Eye (tissue), 1 donor: ENCODE measurements at regions not wholly inside any gene's neighbourhood (a gene's known extent, or its start where the extent isn't known, plus 50 kb on each side); places are given as distances from the start of the nearest gene placed in this dataset.
A peak's percentile ranks its signal among the peaks of the same experiment; 100 is the strongest.
"Not testable (repeated sequence)": the region's sequence is repeated elsewhere in the genome, so short reads cannot be mapped to it uniquely, and the experiment has no call there.

Source experiments
- DNase-seq: peaks from one replicate; pipeline ENCODE4 v3.0.0-alpha.2; 2015

- not testable (repeated sequence) for DNase-seq
Observed at GRCh38 chr7:137107802-137108201, 235.7 kb downstream of the PTN start.

DNA sequence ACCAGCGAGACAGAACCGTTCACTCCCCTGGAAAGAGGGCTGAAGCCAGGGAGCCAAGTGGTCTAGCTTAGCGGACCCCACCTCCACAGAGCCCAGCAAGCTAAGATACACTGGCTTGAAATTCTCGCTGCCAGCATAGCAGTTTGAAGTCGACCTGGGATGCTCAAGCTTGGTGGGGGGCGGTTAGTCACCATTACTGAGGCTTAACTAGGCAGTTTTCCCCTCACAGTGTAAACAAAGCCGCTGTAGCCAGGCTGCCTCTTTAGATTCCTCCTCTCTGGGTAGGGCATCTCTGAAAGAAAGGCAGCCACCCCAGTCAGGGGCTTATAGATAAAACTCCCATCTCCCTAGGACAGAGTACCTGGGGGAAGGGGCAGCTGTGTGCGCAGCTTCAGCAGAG lies 235.1 kb downstream of the CHRM2 start:
- not testable (repeated sequence) for DNase-seq

- DNase-seq: no peak
Observed at GRCh38 chr7:137097111-137097510, 228.7 kb downstream of the CHRM2 start.

DNA sequence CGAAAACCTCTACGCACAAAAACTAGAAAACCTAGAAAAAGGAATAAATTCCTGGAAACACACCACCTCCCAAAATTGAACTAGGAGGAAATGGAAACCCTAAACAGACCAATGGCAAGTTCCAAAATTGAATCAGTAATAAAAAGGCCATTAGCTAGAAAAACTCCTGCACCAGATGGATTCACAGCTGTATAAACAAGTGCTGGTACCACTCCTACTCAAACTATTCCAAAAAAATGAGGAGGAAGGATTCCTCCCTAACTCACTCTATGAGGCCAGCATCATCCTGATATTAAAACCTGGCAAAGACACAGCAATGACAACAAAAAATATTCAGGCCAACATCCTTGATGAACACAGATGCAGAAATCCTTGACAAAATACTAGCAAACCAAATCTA lies 228.2 kb downstream of the CHRM2 start:
- DNase-seq: no peak

DNA sequence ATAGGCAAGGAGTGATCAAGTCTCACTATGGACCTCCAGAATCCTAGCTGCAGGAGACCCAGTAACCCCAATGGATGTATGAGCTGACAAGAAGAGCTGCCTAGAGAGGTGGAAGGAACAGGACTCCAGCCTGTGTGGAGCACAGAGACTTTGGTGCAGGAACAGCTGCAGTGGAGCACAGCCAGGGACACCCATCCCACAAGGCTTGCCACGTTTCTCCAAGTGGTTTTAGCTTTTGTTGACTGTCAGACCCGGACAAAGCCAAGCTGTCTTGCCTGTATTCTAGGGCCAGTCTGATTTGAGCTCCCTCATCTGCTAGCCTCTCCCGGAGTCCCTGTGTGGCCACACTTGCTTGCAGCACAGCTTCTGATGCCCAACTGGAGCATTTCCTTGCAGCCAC lies 224.7 kb downstream of the CHRM2 start:
- no peak for DNase-seq

DNA sequence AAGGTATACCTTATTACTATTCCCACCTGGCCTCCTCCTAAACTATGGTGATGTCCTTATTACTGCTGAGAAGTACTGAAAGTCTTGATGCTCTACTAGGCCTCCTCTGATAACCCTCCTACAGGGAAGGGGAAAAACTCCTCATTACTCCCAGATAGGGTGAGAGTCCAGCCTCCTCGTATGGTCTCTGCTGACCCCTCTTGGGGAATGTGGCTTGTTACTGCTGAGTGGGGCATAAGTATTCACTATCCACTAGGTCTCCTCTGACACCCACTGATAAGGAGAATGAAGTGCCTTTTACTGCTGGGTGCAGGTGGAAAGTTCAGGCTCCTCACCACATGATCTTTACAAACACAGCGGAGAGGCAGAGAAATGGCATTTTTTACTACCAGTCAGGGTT lies 222.9 kb downstream of the CHRM2 start:
- DNase-seq: no peak

GRCh38 chr7:137086896-137087295 lies 218.4 kb downstream of the CHRM2 start:
- no peak for DNase-seq

- no peak for DNase-seq
Observed at GRCh38 chr7:137084607-137085380, 216.3 kb downstream of the CHRM2 start.

DNA sequence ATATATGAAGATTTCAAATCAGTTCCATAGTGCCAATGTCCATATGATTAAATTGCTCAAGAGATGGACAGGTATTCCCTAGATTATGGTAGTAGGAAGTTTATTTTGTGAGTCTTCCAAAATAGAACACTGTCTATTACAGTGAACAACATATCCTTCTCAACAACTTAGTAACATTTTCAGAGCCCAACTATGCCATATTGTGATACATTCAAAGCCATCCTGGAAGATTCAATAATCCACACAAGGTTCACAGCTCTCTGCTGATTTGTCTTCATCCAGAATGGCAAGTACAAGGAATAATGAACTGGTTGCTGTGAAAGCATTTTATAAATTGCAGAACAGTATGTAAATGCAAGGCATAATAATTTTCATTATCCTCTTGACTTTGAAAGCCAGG lies 213.9 kb downstream of the CHRM2 start:
- no peak for DNase-seq

DNA sequence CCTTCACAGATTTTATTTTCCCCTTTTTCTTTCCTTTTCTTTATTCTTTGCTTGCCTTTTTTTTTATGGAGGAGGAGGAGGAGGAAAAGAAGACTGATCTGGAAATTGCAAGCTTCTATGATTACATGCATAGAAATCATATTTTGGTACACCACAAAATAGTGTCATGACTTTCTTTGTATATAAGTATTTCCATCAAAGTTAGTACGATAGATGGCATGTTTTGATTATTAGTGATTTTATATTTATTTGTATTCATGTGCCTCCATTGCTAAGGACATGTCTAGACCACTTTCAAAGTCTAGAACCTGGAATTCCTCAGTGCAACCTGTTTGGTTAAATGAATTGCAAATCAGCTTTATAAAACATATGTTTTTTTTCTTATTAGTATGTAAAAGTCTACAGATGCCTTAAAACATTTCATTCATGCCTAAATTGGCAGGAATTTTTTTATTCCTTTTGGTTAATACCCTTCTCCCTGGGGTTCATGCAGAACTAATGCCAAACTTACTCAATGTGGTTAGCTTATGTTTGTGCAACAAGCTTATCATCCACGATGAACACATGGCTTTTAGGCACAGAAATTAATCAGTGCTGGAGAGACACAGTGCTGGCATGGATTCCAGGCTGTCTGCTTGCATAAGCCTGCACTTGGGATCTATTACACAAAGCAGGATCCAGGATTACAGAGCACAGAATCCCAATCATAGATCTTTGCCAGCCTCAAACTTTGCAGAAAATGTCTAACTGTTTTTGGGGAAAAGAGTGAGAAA lies 213.1 kb downstream of the CHRM2 start:
- peak; percentile 35 for DNase-seq

GRCh38 chr7:137080516-137081203 lies 212.2 kb downstream of the CHRM2 start:
- no peak for DNase-seq

DNA sequence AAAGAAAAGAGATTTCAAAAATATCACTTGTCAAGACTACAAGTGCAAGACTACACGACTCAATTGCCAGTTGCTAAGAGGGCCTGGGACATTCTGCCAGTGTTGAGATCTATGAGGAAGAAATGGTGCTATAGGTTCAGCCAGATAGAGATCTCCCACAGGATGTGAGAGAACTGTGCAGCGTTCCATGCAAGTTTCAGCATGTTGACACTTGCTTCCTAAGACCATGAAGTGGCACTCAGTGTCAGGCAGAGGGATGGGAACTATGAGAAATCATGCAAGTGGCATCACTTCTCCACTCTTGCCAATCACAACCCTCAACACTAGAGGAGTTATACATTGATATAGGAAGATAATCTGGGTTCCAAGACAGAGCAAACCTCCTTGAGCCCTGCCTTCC lies 210.3 kb downstream of the CHRM2 start:
- DNase-seq: no peak

- DNase-seq: peak; percentile 10
Observed at GRCh38 chr7:137074391-137075030, 206.1 kb downstream of the CHRM2 start.

- DNase-seq: no peak
Observed at GRCh38 chr7:137073571-137074325, 205.3 kb downstream of the CHRM2 start.
